Colonic mucosa (tissue), 4 donors: ENCODE measurements at regions not wholly inside any gene's neighbourhood (a gene's known extent, or its start where the extent isn't known, plus 50 kb on each side); places are given as distances from the start of the nearest gene placed in this dataset.

Experiments used
- DNase-seq: peaks from one replicate; pipeline ENCODE4 v3.0.0-alpha.2; 2020
- H3K27ac ChIP-seq: fragments of 200-600 bp; one replicate; pipeline ENCODE4 v1.8.0; 2021
- H3K27me3 ChIP-seq: fragments of 200-600 bp; one replicate; pipeline ENCODE4 v1.8.0; 2021
- H3K36me3 ChIP-seq: fragments of 200-600 bp; one replicate; pipeline ENCODE4 v1.8.0; 2021
- H3K4me1 ChIP-seq: fragments of 200-600 bp; one replicate; pipeline ENCODE4 v1.8.0; 2021; ENCODE audit warnings: mild to moderate bottlenecking
- H3K4me3 ChIP-seq: fragments of 200-600 bp; one replicate; pipeline ENCODE4 v1.8.0; 2021
- H3K9ac ChIP-seq, 2 donors: one replicate each; pipeline ENCODE4 v1.7.0; 2013; ENCODE audit warnings: control low read depth in 2 of 2, low read depth in 2 of 2, low read length in 2 of 2
- H3K9me3 ChIP-seq: fragments of 200-600 bp; one replicate; pipeline ENCODE4 v1.8.0; 2021
- CTCF ChIP-seq: fragments of 200-600 bp; IDR thresholded peaks from one replicate; pipeline ENCODE4 v1.8.0; 2022; ENCODE audit warnings: antibody characterized with exemption, mild to moderate bottlenecking
- intact Hi-C: fragments of 100-400 bp; cut with DNase I; formaldehyde crosslinking; loops from one replicate; pipeline ENCODE4 v1.14.1; 2022
- donor health status: healthy.
- donor health status: DM: no; HTN: no; CAD: no.
- donor health status: DM: no; HTN: no; CAD: no.

- intact Hi-C loops, result no loop called here
- Histone ChIP-seq H3K27ac (no peak overlapping the region), H3K36me3 (no peaks in the 10 kb centered on the region), H3K27me3 (no peaks in the 10 kb centered on the region), H3K4me3 (no peak overlapping the region), H3K9ac (no peak overlapping the region), H3K9me3 (no peaks in the 10 kb centered on the region), H3K4me1 (no peaks in the 10 kb centered on the region)
- TF ChIP-seq CTCF, result no peak
- no peak for DNase-seq
Measured at GRCh38 chr2:221137385-221137784, 434.7 kb downstream of the EPHA4 start.

- TF ChIP-seq CTCF, result no peak
- H3K9ac ChIP-seq, result no peak overlapping the region
- H3K27me3 ChIP-seq, result no peaks in the 10 kb centered on the region
- H3K9me3 ChIP-seq, result no peaks in the 10 kb centered on the region
- no peaks in the 10 kb centered on the region for H3K36me3 ChIP-seq
- intact Hi-C loops, result no loop called here
- no peak overlapping the region for H3K27ac ChIP-seq
- no peak for DNase-seq
- H3K4me3 ChIP-seq, result no peak overlapping the region
- no peaks in the 10 kb centered on the region for H3K4me1 ChIP-seq
Measured at GRCh38 chr2:221142341-221142740, 429.8 kb downstream of the EPHA4 start.

GRCh38 chr2:221143231-221143630, 428.9 kb downstream of the EPHA4 start:
- Histone ChIP-seq H3K27me3 (no peaks in the 10 kb centered on the region), H3K4me1 (no peaks in the 10 kb centered on the region), H3K9ac (no peak overlapping the region), H3K36me3 (no peaks in the 10 kb centered on the region), H3K4me3 (no peak overlapping the region), H3K27ac (no peak overlapping the region), H3K9me3 (no peaks in the 10 kb centered on the region)
- intact Hi-C loops, result no loop called here
- DNase-seq, result no peak
- TF ChIP-seq CTCF, result no peak

- DNase-seq, result no peak
- intact Hi-C loops, result no loop called here
- TF ChIP-seq CTCF, result no peak
Measured at GRCh38 chr2:221144909-221145308, 427.2 kb downstream of the EPHA4 start.

GRCh38 chr2:221145396-221145795, 426.7 kb downstream of the EPHA4 start:
- H3K27me3 ChIP-seq, result no peaks in the 10 kb centered on the region
- no peak for TF ChIP-seq CTCF
- intact Hi-C loops, result no loop called here
- no peak for DNase-seq
- no peak overlapping the region for H3K27ac ChIP-seq
- H3K36me3 ChIP-seq, result no peaks in the 10 kb centered on the region
- H3K4me3 ChIP-seq, result no peak overlapping the region
- H3K4me1 ChIP-seq, result no peaks in the 10 kb centered on the region
- no peaks in the 10 kb centered on the region for H3K9me3 ChIP-seq
- H3K9ac ChIP-seq, result no peak overlapping the region

More at GRCh38 chr2:221144909-221145308, 427.2 kb downstream of the EPHA4 start:
- H3K27ac ChIP-seq, result no peak overlapping the region
- H3K36me3 ChIP-seq, result no peaks in the 10 kb centered on the region
- no peaks in the 10 kb centered on the region for H3K4me1 ChIP-seq
- H3K9ac ChIP-seq, result no peak overlapping the region
- H3K9me3 ChIP-seq, result no peaks in the 10 kb centered on the region
- no peaks in the 10 kb centered on the region for H3K27me3 ChIP-seq
- H3K4me3 ChIP-seq, result no peak overlapping the region

GRCh38 chr2:221153226-221153625, 418.9 kb downstream of the EPHA4 start:
- no peak for DNase-seq
- H3K27ac ChIP-seq, result no peak overlapping the region
- H3K4me3 ChIP-seq, result no peak overlapping the region
- H3K36me3 ChIP-seq, result no peaks in the 10 kb centered on the region
- H3K9ac ChIP-seq, result no peak overlapping the region
- no peaks in the 10 kb centered on the region for H3K9me3 ChIP-seq
- H3K27me3 ChIP-seq, result no peaks in the 10 kb centered on the region
- no peak for TF ChIP-seq CTCF
- intact Hi-C loops, result no loop called here
- H3K4me1 ChIP-seq, result no peaks in the 10 kb centered on the region
